GM12875 (cell line): ENCODE measurements at regions not wholly inside any gene's neighbourhood (a gene's known extent, or its start where the extent isn't known, plus 50 kb on each side); places are given as distances from the start of the nearest gene placed in this dataset.

ENCODE experiments used
- H3K4me3 ChIP-seq: one replicate; pipeline ENCODE4 v1.5.1; 2011; ENCODE audit warnings: low read depth, low read length, control low read depth
- TF ChIP-seq, protein P1 (sequence below): IDR thresholded peaks from 2 replicates; pipeline ENCODE4 v1.5.1; 2011; ENCODE audit warnings: low read depth, mild to moderate bottlenecking, control low read depth, inconsistent platforms, low read length, moderate library complexity, borderline replicate concordance; ENCODE audit not compliant: insufficient read depth

DNA sequence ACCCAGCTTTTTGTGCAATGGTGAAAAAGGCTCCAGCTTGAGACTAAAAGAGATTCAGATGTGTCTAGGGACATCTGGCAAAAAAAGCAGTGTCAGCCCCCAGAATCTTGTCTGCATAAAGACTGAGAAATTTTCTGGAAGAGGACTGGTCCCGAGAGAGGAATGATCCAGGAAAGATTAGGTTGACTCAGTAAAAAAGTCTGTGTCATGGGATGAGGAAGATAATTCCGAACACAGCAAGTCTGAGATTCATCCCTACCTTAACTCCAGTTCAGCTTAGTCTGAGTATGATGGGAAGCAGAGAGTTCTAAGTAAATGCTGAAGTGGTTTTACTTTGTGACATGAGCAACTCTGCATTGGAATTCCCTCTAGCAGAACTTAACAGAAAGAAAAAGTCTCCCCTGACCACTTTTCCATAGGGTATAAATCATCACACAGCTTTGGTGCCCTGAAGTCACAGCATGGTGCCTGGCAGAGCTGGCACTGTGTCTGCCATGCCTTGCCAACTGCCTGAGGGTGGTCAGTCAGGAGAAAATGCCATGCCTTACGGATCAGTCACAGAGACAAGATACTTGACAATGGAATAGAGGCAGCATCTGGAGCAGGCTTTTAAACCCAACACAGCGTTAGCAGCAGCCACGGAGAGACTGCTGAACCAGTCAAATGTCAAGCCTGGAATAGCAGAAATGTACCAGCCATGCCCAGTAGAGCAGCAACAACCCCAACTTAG is 153.4 kb downstream of the ZC3H11B start:
- TF ChIP-seq, protein P1, sequence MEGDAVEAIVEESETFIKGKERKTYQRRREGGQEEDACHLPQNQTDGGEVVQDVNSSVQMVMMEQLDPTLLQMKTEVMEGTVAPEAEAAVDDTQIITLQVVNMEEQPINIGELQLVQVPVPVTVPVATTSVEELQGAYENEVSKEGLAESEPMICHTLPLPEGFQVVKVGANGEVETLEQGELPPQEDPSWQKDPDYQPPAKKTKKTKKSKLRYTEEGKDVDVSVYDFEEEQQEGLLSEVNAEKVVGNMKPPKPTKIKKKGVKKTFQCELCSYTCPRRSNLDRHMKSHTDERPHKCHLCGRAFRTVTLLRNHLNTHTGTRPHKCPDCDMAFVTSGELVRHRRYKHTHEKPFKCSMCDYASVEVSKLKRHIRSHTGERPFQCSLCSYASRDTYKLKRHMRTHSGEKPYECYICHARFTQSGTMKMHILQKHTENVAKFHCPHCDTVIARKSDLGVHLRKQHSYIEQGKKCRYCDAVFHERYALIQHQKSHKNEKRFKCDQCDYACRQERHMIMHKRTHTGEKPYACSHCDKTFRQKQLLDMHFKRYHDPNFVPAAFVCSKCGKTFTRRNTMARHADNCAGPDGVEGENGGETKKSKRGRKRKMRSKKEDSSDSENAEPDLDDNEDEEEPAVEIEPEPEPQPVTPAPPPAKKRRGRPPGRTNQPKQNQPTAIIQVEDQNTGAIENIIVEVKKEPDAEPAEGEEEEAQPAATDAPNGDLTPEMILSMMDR: no peak
- H3K4me3 ChIP-seq: no peak overlapping the region

DNA sequence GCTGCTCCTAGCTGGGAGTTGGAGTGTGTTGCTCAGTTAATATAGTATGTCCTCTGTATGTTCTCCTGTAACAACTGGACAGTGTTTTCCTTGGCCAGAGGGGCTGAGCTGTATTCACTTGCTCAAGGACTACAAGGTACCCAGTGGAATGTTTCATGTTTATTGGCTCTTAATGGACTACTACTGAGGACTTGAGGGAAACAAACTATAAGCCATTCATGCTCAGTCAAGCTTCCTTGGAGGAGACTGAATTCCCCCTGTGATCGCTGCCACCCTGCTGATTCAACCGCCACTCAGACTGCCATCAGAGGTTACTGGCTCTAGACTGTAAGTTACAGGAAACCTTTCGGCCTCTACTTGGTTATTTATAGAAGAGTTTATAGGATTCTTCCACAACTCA is 166.6 kb downstream of the ZC3H11B start:
- H3K4me3 ChIP-seq: no peak overlapping the region
- TF ChIP-seq, protein P1: no peak

DNA sequence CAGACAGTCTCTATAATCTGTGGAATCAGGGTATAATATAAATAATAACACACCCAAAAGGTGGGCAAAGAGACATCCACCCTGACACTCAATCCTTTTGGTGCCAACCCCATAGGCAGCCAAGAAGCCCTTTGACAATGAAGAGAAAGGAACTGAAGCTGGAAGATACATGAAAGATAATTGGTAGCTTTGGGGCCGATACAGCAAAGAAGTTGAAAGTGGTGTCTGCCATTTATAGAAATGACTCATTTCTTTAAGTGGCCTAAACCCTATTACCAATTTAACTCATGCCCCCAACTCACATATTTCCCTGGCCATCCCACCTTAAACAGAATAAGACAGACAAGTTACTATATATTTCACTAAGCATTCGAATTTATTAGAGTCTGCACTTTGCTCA is 167.0 kb downstream of the ZC3H11B start:
- TF ChIP-seq, protein P1: no peak
- no peak overlapping the region for H3K4me3 ChIP-seq

DNA sequence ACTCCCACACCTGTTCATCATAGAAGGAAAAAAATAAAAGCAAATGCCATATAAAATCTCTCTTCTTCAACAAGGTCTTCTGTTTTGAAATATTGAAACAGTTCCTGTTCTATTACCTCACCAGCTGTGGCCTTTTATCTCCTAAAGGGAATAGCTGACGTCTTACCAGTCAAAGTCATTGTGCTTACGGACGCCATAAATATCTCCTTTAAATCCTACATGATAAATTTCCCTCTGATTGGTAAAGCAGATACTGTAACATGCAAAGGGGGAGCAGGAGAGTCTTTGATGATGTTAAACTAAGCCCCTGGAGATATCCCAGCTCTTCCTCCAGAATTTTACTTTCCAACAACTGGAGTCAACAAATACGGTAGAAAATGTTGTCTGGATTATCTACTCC is 168.4 kb downstream of the ZC3H11B start:
- no peak overlapping the region for H3K4me3 ChIP-seq
- TF ChIP-seq, protein P1: no peak

DNA sequence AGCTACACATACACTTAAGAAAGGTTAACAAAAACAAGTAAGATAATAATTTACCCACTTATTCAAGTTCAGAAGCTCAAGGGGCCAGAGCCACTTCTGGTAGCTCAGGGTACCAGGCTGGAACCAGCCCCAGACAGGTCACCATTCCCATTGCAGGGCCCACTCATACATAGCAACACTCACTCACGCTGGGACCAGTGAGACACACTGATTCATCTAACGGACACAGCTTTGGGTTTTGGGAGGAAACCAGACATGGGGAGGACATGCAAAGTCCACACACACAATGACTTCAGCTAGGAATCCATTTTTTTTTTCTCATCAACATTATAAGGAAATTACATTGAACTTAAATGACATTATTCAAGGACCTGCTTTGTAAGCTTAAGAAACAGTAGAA is 169.1 kb downstream of the ZC3H11B start:
- no peak overlapping the region for H3K4me3 ChIP-seq
- TF ChIP-seq, protein P1: no peak

DNA sequence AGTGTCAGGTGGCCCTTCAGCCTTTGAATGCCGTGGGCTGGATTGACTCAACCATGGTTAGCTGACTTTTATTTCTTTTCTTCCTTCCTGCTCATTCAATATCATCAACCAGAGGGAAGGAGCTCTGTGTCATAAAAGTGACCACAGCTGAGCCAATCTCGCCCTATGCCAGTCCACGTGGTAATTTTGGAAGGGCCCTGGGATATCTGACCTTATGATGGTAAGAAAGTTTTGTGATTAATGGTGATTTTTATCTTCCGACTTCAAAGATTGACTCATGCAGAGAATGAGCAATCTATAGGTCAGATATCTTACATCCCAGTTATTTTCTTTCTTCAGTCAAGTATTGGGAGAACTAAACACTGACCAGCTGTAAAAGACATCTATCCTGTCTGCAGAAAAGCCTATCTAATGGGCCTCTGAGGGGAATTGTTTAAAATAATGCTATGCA is 170.3 kb downstream of the ZC3H11B start:
- H3K4me3 ChIP-seq: no peak overlapping the region

DNA sequence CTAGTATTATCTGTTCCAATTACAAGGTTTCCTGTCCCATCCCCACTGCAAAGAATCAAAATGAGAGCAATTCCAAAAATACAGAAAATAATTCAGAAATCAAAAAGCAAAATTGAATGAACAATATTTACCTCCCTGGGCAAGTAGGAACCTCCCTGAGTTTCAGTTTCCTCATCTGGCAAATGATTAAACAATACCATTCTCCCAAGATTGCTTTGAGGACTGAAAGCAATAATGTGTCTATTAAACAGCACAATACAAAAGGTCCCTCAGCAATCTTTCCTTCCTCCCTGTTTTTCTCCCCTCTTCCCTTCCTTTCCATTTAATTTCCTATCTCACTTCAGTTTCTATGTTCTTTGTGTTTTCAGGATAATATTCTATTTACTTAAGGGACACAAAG is 171.0 kb downstream of the ZC3H11B start:
- H3K4me3 ChIP-seq: no peak overlapping the region
- TF ChIP-seq, protein P1: no peak

More for the DNA sequence above, 170.3 kb downstream of the ZC3H11B start:
- TF ChIP-seq, protein P1: no peak
